ENCODE measurements at regions not wholly inside any gene's neighbourhood (a gene's known extent, or its start where the extent isn't known, plus 50 kb on each side); places are given as distances from the start of the nearest gene placed in this dataset.

DNA sequence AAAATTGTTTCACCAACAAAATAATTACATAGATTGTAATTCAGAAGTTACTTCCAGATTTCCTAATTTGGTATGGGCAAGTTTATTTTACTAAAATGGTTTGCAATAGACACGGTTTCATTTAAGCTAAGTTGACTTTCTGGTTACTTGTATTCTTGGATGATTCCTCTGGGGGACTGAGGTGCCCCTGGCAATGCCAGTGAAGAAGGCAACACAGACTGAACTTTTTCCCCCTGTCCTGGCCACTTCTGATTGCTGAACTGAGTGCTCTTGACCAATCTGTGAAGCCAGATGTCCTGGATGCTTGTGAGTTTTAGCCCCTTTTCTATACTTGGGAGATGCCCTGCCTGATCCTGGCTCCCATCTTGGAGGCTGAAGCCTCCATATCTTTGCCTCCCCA is 66.3 kb upstream of the FANCC start:
- no TSS peak for BruUV-seq (replicated peaks)
- in situ Hi-C loops (cut with MboI) (no loop called here), intact Hi-C loops (cut with micrococcal nuclease; ENCODE audit: unreplicated experiment) (loop anchor here (10.0 kb wide), 1 partner anchor 121 kb away; no protein-coding TSS in a partner anchor)
- POLR2A ChIA-PET, result no interaction called here
- no peak for FAIRE-seq
- Histone ChIP-seq H3K36me3 (ENCODE audit: control insufficient read depth in 2 of 2, insufficient read depth in 2 of 2, low read length in 1 of 2) (no peaks in the 10 kb centered on the region), H3K4me2 (ENCODE audit: control insufficient read depth, insufficient read depth) (no peak overlapping the region), H3K27me3 (replicated peaks in 1 of 2; ENCODE audit: control insufficient read depth in 2 of 2, insufficient read depth in 2 of 2, low read length in 1 of 2) (no peaks in the 10 kb centered on the region; a peak in 1 of 4 replicates), H3K9ac (ENCODE audit: control insufficient read depth, insufficient read depth, low read length) (no peak overlapping the region), H3K4me1 (ENCODE audit: control insufficient read depth, insufficient read depth, low read length) (no peaks in the 10 kb centered on the region; the same call in 1 of the 2 replicates), H2AFZ (ENCODE audit: control insufficient read depth, low read depth, low read length) (no peak overlapping the region), H3K4me3 (no peak overlapping the region), H3K9me3 (replicated peaks; ENCODE audit: control insufficient read depth, insufficient read depth, low read length) (no peaks in the 10 kb centered on the region), H3K27ac (ENCODE audit: control insufficient read depth, insufficient read depth) (no peak overlapping the region), H4K20me1 (ENCODE audit: control insufficient read depth, insufficient read depth) (no peaks in the 10 kb centered on the region), H3K79me2 (ENCODE audit: control insufficient read depth, insufficient read depth, low read length) (no peaks in the 10 kb centered on the region)
- TF ChIP-seq SP1 (IDR thresholded peaks at IDR 0.05; ENCODE audit: low read depth, low read length) (no peak), ASH2L (IDR thresholded peaks at IDR 0.05; ENCODE audit: borderline replicate concordance, low read depth) (no peak), CBX3 (IDR thresholded peaks at IDR 0.05; ENCODE audit: borderline replicate concordance, low read depth) (no peak), ZNF217 (IDR thresholded peaks at IDR 0.05) (no peak), NFYB (IDR thresholded peaks at IDR 0.05; ENCODE audit: insufficient read depth, low read depth, low read length) (no peak), SIN3A (IDR thresholded peaks at IDR 0.05; ENCODE audit: low read depth, low read length) (no peak), MEF2A (IDR thresholded peaks at IDR 0.05; ENCODE audit: insufficient read depth, low read depth, low read length) (no peak), RFX5 (IDR thresholded peaks at IDR 0.05; ENCODE audit: low read depth, low read length) (no peak), PAX5 (IDR thresholded peaks at IDR 0.05; ENCODE audit: borderline replicate concordance, low read depth, low read length) (no peak), ZNF24 (IDR thresholded peaks at IDR 0.05) (no peak), SUPT20H (IDR thresholded peaks at IDR 0.05; ENCODE audit: borderline replicate concordance, control insufficient read depth, low read depth, low read length) (no peak), BHLHE40 (IDR thresholded peaks at IDR 0.05; ENCODE audit: borderline replicate concordance in 1 of 2, low read depth in 2 of 2, low read length in 1 of 2) (no peak), SREBF1 (IDR thresholded peaks at IDR 0.05; ENCODE audit: low read length) (no peak), SREBF2 (IDR thresholded peaks at IDR 0.05; ENCODE audit: low read length) (no peak), POU2F2 (IDR thresholded peaks at IDR 0.05; ENCODE audit: borderline replicate concordance, low read depth, low read length) (no peak), EED (IDR thresholded peaks at IDR 0.05; ENCODE audit: low read depth) (no peak)
- TF ChIP-seq, protein P1, sequence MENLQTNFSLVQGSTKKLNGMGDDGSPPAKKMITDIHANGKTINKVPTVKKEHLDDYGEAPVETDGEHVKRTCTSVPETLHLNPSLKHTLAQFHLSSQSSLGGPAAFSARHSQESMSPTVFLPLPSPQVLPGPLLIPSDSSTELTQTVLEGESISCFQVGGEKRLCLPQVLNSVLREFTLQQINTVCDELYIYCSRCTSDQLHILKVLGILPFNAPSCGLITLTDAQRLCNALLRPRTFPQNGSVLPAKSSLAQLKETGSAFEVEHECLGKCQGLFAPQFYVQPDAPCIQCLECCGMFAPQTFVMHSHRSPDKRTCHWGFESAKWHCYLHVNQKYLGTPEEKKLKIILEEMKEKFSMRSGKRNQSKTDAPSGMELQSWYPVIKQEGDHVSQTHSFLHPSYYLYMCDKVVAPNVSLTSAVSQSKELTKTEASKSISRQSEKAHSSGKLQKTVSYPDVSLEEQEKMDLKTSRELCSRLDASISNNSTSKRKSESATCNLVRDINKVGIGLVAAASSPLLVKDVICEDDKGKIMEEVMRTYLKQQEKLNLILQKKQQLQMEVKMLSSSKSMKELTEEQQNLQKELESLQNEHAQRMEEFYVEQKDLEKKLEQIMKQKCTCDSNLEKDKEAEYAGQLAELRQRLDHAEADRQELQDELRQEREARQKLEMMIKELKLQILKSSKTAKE (IDR thresholded peaks at IDR 0.05; ENCODE audit: low read depth, poor library complexity, severe bottlenecking), result no peak
- TF ChIP-seq, protein P2, sequence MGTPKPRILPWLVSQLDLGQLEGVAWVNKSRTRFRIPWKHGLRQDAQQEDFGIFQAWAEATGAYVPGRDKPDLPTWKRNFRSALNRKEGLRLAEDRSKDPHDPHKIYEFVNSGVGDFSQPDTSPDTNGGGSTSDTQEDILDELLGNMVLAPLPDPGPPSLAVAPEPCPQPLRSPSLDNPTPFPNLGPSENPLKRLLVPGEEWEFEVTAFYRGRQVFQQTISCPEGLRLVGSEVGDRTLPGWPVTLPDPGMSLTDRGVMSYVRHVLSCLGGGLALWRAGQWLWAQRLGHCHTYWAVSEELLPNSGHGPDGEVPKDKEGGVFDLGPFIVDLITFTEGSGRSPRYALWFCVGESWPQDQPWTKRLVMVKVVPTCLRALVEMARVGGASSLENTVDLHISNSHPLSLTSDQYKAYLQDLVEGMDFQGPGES (IDR thresholded peaks at IDR 0.05), result no peak
- TF ChIP-seq, protein P3, sequence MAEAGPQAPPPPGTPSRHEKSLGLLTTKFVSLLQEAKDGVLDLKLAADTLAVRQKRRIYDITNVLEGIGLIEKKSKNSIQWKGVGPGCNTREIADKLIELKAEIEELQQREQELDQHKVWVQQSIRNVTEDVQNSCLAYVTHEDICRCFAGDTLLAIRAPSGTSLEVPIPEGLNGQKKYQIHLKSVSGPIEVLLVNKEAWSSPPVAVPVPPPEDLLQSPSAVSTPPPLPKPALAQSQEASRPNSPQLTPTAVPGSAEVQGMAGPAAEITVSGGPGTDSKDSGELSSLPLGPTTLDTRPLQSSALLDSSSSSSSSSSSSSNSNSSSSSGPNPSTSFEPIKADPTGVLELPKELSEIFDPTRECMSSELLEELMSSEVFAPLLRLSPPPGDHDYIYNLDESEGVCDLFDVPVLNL (IDR thresholded peaks at IDR 0.05; ENCODE audit: low read depth, low read length), result no peak
- TF ChIP-seq, protein P4, sequence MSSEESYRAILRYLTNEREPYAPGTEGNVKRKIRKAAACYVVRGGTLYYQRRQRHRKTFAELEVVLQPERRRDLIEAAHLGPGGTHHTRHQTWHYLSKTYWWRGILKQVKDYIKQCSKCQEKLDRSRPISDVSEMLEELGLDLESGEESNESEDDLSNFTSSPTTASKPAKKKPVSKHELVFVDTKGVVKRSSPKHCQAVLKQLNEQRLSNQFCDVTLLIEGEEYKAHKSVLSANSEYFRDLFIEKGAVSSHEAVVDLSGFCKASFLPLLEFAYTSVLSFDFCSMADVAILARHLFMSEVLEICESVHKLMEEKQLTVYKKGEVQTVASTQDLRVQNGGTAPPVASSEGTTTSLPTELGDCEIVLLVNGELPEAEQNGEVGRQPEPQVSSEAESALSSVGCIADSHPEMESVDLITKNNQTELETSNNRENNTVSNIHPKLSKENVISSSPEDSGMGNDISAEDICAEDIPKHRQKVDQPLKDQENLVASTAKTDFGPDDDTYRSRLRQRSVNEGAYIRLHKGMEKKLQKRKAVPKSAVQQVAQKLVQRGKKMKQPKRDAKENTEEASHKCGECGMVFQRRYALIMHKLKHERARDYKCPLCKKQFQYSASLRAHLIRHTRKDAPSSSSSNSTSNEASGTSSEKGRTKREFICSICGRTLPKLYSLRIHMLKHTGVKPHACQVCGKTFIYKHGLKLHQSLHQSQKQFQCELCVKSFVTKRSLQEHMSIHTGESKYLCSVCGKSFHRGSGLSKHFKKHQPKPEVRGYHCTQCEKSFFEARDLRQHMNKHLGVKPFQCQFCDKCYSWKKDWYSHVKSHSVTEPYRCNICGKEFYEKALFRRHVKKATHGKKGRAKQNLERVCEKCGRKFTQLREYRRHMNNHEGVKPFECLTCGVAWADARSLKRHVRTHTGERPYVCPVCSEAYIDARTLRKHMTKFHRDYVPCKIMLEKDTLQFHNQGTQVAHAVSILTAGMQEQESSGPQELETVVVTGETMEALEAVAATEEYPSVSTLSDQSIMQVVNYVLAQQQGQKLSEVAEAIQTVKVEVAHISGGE (CRISPR knock-in tag; IDR thresholded peaks at IDR 0.05), result no peak
- WGBS (ENCODE audit: insufficient coverage, insufficient replicate concordance, low lambda C conversion rate, missing lambda C conversion rate), result 27% methylated on average over 1 of the region's 1 CpG
- no peak for ATAC-seq
- DNase-seq (ENCODE audit: low read depth, low spot score), result no peak
- CTCF ChIA-PET, result no interaction called here
- RAD21 ChIA-PET (ENCODE audit: unreplicated experiment), result no interaction called here
- SMC1A ChIA-PET (ENCODE audit: uncharacterized antibody, unreplicated experiment), result no interaction called here
